DMS79 (cell line): ENCODE measurements at regions not wholly inside any gene's neighbourhood (a gene's known extent, or its start where the extent isn't known, plus 50 kb on each side); places are given as distances from the start of the nearest gene placed in this dataset.
"Not testable (repeated sequence)": the region's sequence is repeated elsewhere in the genome, so short reads cannot be mapped to it uniquely, and the experiment has no call there.

Experiments
- DNase-seq: peaks from one replicate; lab custom pipeline; 2025; lab: John Stamatoyannopoulos, UW

GRCh38 chr6:158920311-158920905 lies 79.6 kb downstream of the RSPH3 start:
- DNase-seq: no peak

GRCh38 chr6:158919865-158920264 lies 80.1 kb downstream of the RSPH3 start:
- DNase-seq: no peak

GRCh38 chr6:158916617-158917016 lies 83.4 kb downstream of the RSPH3 start:
- DNase-seq: no peak

GRCh38 chr6:158914923-158915322 lies 85.1 kb downstream of the RSPH3 start:
- DNase-seq: no peak

- DNase-seq: no peak
Observed at GRCh38 chr6:158913580-158913979, 86.4 kb downstream of the RSPH3 start.

GRCh38 chr6:158912655-158913054 lies 87.3 kb downstream of the RSPH3 start:
- DNase-seq: no peak

- DNase-seq: no peak
Observed at GRCh38 chr6:158911746-158912480, 88.1 kb downstream of the RSPH3 start.

GRCh38 chr6:158910484-158911440 lies 89.2 kb downstream of the RSPH3 start:
- peak; percentile 20 for DNase-seq

GRCh38 chr6:158909938-158910337 lies 90.1 kb downstream of the RSPH3 start:
- peak; percentile 6 for DNase-seq

GRCh38 chr6:158908606-158909005 lies 89.4 kb upstream of the EZR start:
- no peak for DNase-seq

- no peak for DNase-seq
Observed at GRCh38 chr6:158907931-158908330, 88.8 kb upstream of the EZR start.

- no peak for DNase-seq
Observed at GRCh38 chr6:158906926-158907325, 87.8 kb upstream of the EZR start.

- DNase-seq: no peak
Observed at GRCh38 chr6:158905277-158905676, 86.1 kb upstream of the EZR start.

GRCh38 chr6:158903801-158904200 lies 84.6 kb upstream of the EZR start:
- no peak for DNase-seq

- no peak for DNase-seq
Observed at GRCh38 chr6:158900663-158901312, 81.6 kb upstream of the EZR start.

- DNase-seq: no peak
Observed at GRCh38 chr6:158897236-158897635, 78.1 kb upstream of the EZR start.

GRCh38 chr6:158895661-158896060 lies 76.5 kb upstream of the EZR start:
- no peak for DNase-seq

- no peak for DNase-seq
Observed at GRCh38 chr6:158894193-158894592, 75.0 kb upstream of the EZR start.

GRCh38 chr6:158892266-158892665 lies 73.1 kb upstream of the EZR start:
- no peak for DNase-seq

- DNase-seq: not testable (repeated sequence)
Observed at GRCh38 chr6:158891560-158891959, 72.4 kb upstream of the EZR start.

- DNase-seq: not testable (repeated sequence)
Observed at GRCh38 chr6:158888171-158888570, 69.0 kb upstream of the EZR start.

- not testable (repeated sequence) for DNase-seq
Observed at GRCh38 chr6:158886346-158886977, 67.3 kb upstream of the EZR start.
